Liver (tissue), 8 donors: ENCODE measurements at regions not wholly inside any gene's neighbourhood (a gene's known extent, or its start where the extent isn't known, plus 50 kb on each side); places are given as distances from the start of the nearest gene placed in this dataset.

ENCODE experiments used
- DNase-seq: peaks from one replicate; pipeline ENCODE4 v3.0.0-alpha.2; 2017; ENCODE audit warnings: low spot score
- H3K27ac ChIP-seq, 2 donors: one replicate each; pipeline ENCODE4 v1.7.0; 2013; ENCODE audit warnings: inconsistent platforms in 2 of 2, low read length in 2 of 2, control low read depth in 1 of 2, low read depth in 1 of 2, mild to moderate bottlenecking in 1 of 2
- H3K27me3 ChIP-seq, 4 donors: one replicate each; pipeline versions ENCODE4 v1.6.1 to v1.7.0; 2013; ENCODE audit warnings: low read length in 3 of 4, inconsistent platforms in 1 of 4, mild to moderate bottlenecking in 1 of 4, moderate library complexity in 1 of 4; ENCODE audit not compliant: control insufficient read depth in 4 of 4, insufficient read depth in 4 of 4
- H3K36me3 ChIP-seq, 4 donors: one replicate each; pipeline versions ENCODE4 v1.6.1 to v1.7.0; 2013; ENCODE audit warnings: low read length in 3 of 4, mild to moderate bottlenecking in 3 of 4, low read depth in 1 of 4, moderate library complexity in 1 of 4; ENCODE audit not compliant: control insufficient read depth in 4 of 4, insufficient read depth in 3 of 4
- H3K4me1 ChIP-seq, 4 donors: one replicate each; pipeline versions ENCODE4 v1.6.1 to v1.7.0; 2013; ENCODE audit warnings: low read length in 3 of 4, mild to moderate bottlenecking in 3 of 4, moderate library complexity in 1 of 4; ENCODE audit not compliant: control insufficient read depth in 4 of 4, insufficient read depth in 4 of 4
- H3K4me3 ChIP-seq, 3 donors: one replicate each; pipeline versions ENCODE4 v1.6.1 to v1.7.0; 2013; ENCODE audit warnings: low read length in 3 of 3, control low read depth in 1 of 3, low read depth in 1 of 3, mild to moderate bottlenecking in 1 of 3
- H3K9ac ChIP-seq, 2 donors: one replicate each; pipeline ENCODE4 v1.7.0; 2013; ENCODE audit warnings: low read length in 2 of 2, mild to moderate bottlenecking in 2 of 2, moderate library complexity in 2 of 2, control low read depth in 1 of 2, low read depth in 1 of 2
- H3K9me3 ChIP-seq, 4 donors: one replicate each; pipeline versions ENCODE4 v1.6.1 to v1.7.0; 2013; ENCODE audit warnings: low read length in 3 of 4; ENCODE audit not compliant: control insufficient read depth in 4 of 4
- EGR1 ChIP-seq, 2 donors: IDR thresholded peaks; 2 replicates each; pipeline ENCODE4 v1.6.1; 2016 to 2018; ENCODE audit warnings: antibody characterized with exemption in 2 of 2, low read depth in 2 of 2
- FOXA1 ChIP-seq: IDR thresholded peaks from 2 replicates; pipeline ENCODE4 v1.6.1; 2016; ENCODE audit warnings: antibody characterized with exemption
- FOXA2 ChIP-seq: IDR thresholded peaks from 2 replicates; pipeline ENCODE4 v1.6.1; 2016; ENCODE audit warnings: antibody characterized with exemption
- GABPA ChIP-seq, 2 donors: IDR thresholded peaks in 1 of 2; conservative IDR thresholded peaks in 1 of 2; 2 replicates each; pipeline ENCODE4 v1.6.1; 2016; ENCODE audit warnings: antibody characterized with exemption in 2 of 2, mild to moderate bottlenecking in 1 of 2, moderate library complexity in 1 of 2
- HNF4A ChIP-seq, 2 donors: conservative IDR thresholded peaks; 2 replicates each; pipeline ENCODE4 v1.6.1; 2016; ENCODE audit warnings: antibody characterized with exemption in 2 of 2, mild to moderate bottlenecking in 2 of 2
- HNF4G ChIP-seq: IDR thresholded peaks from 2 replicates; pipeline ENCODE4 v1.6.1; 2016; ENCODE audit warnings: antibody characterized with exemption
- JUND ChIP-seq, 2 donors: IDR thresholded peaks; 2 replicates each; pipeline ENCODE4 v1.6.1; 2016; ENCODE audit warnings: antibody characterized with exemption in 2 of 2
- NR2F2 ChIP-seq: IDR thresholded peaks from 2 replicates; pipeline ENCODE4 v1.6.1; 2016; ENCODE audit warnings: antibody characterized with exemption
- RAD21 ChIP-seq, 2 donors: IDR thresholded peaks; 2 replicates each; pipeline ENCODE4 v1.6.1; 2016; ENCODE audit warnings: antibody characterized with exemption in 2 of 2, mild to moderate bottlenecking in 2 of 2
- RXRA ChIP-seq, 2 donors: IDR thresholded peaks; 2 replicates each; pipeline ENCODE4 v1.6.1; 2017 to 2018; ENCODE audit warnings: antibody characterized with exemption in 2 of 2, mild to moderate bottlenecking in 1 of 2
- SP1 ChIP-seq: IDR thresholded peaks from 2 replicates; pipeline ENCODE4 v1.6.1; 2018; ENCODE audit warnings: antibody characterized with exemption, mild to moderate bottlenecking
- TAF1 ChIP-seq: conservative IDR thresholded peaks from 2 replicates; pipeline ENCODE4 v1.6.1; 2016; ENCODE audit warnings: antibody characterized with exemption, mild to moderate bottlenecking
- YY1 ChIP-seq: IDR thresholded peaks from 2 replicates; pipeline ENCODE4 v1.6.1; 2016; ENCODE audit warnings: antibody characterized with exemption, mild to moderate bottlenecking
- WGBS: extraction: QIAGEN DNeasy Blood & Tissue Kit; methylation state at CpG from one replicate; pipeline ENCODE4 v1.1.7; 2013; 5-methylcytosine and 5-hydroxymethylcytosine counted together
- TF ChIP-seq, protein P1 (sequence below): IDR thresholded peaks from 2 replicates; pipeline ENCODE4 v1.6.1; 2016; ENCODE audit warnings: antibody characterized with exemption, mild to moderate bottlenecking
- TF ChIP-seq, protein P2 (sequence below): fragments of 150-350 bp; IDR thresholded peaks from 2 replicates; pipeline ENCODE4 v1.5.1; 2017; ENCODE audit warnings: improper control_type of control experiment, low read depth, low read length; ENCODE audit not compliant: missing input control
- TF ChIP-seq, protein P3 (sequence below): IDR thresholded peaks from 2 replicates; pipeline ENCODE4 v1.6.1; 2016; ENCODE audit warnings: antibody characterized with exemption
- TF ChIP-seq, protein P4 (sequence below): IDR thresholded peaks from 2 replicates; pipeline ENCODE4 v1.6.1; 2016; ENCODE audit warnings: antibody characterized with exemption
- TF ChIP-seq, protein P5 (sequence below): IDR thresholded peaks from 2 replicates; pipeline ENCODE4 v1.6.1; 2016; ENCODE audit warnings: antibody characterized with exemption
- donor health status: healthy.
- donor health status: healthy.
- donor health status: healthy.
- donor health status: healthy.
- donor health status: healthy.

DNA sequence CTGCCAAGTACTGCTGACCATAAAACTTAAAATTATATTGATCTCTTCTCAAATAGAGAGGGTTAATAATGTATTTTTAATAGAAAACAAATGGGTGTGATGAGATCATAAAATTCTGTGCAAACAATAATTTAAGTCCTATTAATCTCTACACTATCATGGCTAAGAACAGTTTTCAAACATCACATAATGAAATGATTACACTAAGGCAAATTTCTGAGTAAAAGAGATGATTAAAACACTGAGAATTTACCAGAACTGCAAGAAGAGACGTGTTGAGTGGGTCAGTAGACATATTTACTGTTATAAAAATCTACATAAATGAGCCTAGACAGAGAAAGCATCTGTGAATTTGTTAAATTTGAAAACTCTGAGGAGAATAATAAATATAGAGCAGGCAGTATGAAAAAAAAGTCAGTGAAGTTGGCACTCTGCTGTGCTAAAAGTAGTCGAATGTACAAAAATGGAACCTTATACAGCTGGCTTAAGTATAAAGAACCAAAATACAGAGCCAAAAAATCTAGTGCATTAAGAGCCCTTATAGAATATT, 302.6 kb upstream of the MANEA start:
- H3K27ac ChIP-seq = no peak overlapping the region
- no peaks in the 10 kb centered on the region for H3K27me3 ChIP-seq
- H3K9ac ChIP-seq = no peak overlapping the region
- 51% methylated on average over 2 of the region's 2 CpGs for WGBS
- no peaks in the 10 kb centered on the region for H3K9me3 ChIP-seq
- no peaks in the 10 kb centered on the region for H3K4me1 ChIP-seq
- no peak for TF ChIP-seq FOXA1
- DNase-seq = no peak
- no peak overlapping the region for H3K4me3 ChIP-seq
- H3K36me3 ChIP-seq = no peaks in the 10 kb centered on the region

DNA sequence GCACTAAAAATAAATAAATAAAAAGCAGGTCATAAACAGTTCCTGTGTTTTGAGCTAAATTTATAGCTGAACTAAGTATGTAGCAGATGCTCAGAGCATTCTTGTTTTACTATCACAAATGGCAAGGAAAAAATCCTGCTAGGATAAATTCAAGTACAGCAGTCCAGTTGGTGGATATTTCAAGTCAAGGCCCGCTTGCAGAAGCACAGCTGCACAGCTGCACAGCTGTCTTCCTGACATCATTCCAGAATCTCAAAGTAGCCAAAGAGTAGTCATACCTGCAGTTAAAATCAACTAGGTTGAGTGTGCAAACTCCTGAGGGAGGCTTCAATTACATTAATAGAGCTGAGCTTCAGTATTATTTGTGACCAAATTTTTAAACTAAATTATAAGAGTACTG, 297.7 kb upstream of the MANEA start:
- H3K9ac ChIP-seq = no peak overlapping the region
- H3K27ac ChIP-seq = no peak overlapping the region
- H3K4me3 ChIP-seq = no peak overlapping the region
- 63% methylated on average over 1 of the region's 1 CpG for WGBS
- DNase-seq = no peak
- no peaks in the 10 kb centered on the region for H3K4me1 ChIP-seq
- H3K27me3 ChIP-seq = no peaks in the 10 kb centered on the region
- H3K36me3 ChIP-seq = no peaks in the 10 kb centered on the region
- TF ChIP-seq, protein P1, sequence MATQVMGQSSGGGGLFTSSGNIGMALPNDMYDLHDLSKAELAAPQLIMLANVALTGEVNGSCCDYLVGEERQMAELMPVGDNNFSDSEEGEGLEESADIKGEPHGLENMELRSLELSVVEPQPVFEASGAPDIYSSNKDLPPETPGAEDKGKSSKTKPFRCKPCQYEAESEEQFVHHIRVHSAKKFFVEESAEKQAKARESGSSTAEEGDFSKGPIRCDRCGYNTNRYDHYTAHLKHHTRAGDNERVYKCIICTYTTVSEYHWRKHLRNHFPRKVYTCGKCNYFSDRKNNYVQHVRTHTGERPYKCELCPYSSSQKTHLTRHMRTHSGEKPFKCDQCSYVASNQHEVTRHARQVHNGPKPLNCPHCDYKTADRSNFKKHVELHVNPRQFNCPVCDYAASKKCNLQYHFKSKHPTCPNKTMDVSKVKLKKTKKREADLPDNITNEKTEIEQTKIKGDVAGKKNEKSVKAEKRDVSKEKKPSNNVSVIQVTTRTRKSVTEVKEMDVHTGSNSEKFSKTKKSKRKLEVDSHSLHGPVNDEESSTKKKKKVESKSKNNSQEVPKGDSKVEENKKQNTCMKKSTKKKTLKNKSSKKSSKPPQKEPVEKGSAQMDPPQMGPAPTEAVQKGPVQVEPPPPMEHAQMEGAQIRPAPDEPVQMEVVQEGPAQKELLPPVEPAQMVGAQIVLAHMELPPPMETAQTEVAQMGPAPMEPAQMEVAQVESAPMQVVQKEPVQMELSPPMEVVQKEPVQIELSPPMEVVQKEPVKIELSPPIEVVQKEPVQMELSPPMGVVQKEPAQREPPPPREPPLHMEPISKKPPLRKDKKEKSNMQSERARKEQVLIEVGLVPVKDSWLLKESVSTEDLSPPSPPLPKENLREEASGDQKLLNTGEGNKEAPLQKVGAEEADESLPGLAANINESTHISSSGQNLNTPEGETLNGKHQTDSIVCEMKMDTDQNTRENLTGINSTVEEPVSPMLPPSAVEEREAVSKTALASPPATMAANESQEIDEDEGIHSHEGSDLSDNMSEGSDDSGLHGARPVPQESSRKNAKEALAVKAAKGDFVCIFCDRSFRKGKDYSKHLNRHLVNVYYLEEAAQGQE = no peak
- TF ChIP-seq, protein P2, sequence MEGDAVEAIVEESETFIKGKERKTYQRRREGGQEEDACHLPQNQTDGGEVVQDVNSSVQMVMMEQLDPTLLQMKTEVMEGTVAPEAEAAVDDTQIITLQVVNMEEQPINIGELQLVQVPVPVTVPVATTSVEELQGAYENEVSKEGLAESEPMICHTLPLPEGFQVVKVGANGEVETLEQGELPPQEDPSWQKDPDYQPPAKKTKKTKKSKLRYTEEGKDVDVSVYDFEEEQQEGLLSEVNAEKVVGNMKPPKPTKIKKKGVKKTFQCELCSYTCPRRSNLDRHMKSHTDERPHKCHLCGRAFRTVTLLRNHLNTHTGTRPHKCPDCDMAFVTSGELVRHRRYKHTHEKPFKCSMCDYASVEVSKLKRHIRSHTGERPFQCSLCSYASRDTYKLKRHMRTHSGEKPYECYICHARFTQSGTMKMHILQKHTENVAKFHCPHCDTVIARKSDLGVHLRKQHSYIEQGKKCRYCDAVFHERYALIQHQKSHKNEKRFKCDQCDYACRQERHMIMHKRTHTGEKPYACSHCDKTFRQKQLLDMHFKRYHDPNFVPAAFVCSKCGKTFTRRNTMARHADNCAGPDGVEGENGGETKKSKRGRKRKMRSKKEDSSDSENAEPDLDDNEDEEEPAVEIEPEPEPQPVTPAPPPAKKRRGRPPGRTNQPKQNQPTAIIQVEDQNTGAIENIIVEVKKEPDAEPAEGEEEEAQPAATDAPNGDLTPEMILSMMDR = no peak
- TF ChIP-seq FOXA2 = no peak
- no peak for TF ChIP-seq TAF1
- TF ChIP-seq JUND (IDR thresholded peaks at IDR 0.05) = no peak
- TF ChIP-seq, protein P3, sequence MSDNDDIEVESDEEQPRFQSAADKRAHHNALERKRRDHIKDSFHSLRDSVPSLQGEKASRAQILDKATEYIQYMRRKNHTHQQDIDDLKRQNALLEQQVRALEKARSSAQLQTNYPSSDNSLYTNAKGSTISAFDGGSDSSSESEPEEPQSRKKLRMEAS = no peak
- TF ChIP-seq FOXA1 = no peak
- no peak for TF ChIP-seq RAD21 (IDR thresholded peaks at IDR 0.05)
- TF ChIP-seq, protein P4, sequence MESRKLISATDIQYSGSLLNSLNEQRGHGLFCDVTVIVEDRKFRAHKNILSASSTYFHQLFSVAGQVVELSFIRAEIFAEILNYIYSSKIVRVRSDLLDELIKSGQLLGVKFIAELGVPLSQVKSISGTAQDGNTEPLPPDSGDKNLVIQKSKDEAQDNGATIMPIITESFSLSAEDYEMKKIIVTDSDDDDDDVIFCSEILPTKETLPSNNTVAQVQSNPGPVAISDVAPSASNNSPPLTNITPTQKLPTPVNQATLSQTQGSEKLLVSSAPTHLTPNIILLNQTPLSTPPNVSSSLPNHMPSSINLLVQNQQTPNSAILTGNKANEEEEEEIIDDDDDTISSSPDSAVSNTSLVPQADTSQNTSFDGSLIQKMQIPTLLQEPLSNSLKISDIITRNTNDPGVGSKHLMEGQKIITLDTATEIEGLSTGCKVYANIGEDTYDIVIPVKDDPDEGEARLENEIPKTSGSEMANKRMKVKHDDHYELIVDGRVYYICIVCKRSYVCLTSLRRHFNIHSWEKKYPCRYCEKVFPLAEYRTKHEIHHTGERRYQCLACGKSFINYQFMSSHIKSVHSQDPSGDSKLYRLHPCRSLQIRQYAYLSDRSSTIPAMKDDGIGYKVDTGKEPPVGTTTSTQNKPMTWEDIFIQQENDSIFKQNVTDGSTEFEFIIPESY = no peak
- TF ChIP-seq RXRA (IDR thresholded peaks at IDR 0.05) = no peak
- TF ChIP-seq, protein P5, sequence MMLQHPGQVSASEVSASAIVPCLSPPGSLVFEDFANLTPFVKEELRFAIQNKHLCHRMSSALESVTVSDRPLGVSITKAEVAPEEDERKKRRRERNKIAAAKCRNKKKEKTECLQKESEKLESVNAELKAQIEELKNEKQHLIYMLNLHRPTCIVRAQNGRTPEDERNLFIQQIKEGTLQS = no peak
- TF ChIP-seq HNF4A (conservative IDR thresholded peaks at IDR 0.05) = no peak
- no peak for TF ChIP-seq YY1
- TF ChIP-seq SP1 = no peak
- no peak for TF ChIP-seq HNF4G
- TF ChIP-seq NR2F2 = no peak
- no peak for TF ChIP-seq GABPA (IDR thresholded peaks at IDR 0.05 in 1 of 2, conservative IDR thresholded peaks at IDR 0.05 in 1 of 2)
- TF ChIP-seq EGR1 (IDR thresholded peaks at IDR 0.05; ENCODE audit: low read depth in 2 of 2) = no peak
- no peaks in the 10 kb centered on the region for H3K9me3 ChIP-seq
